Calu3 (cell line): ENCODE measurements at regions not wholly inside any gene's neighbourhood (a gene's known extent, or its start where the extent isn't known, plus 50 kb on each side); places are given as distances from the start of the nearest gene placed in this dataset.

Source experiments
- BruUV-seq: library from RNA; stranded (reverse); fragments of 400-500 nt; replicated peaks from 2 replicates; lab custom pipeline; 2021; lab: Mats Ljungman, UMichigan
- CTCF ChIA-PET: fragments of 300-600 bp; sonication (Branson Sonifier 250); formaldehyde crosslinking; loops from one replicate; lab custom pipeline; 2022; ENCODE audit warnings: antibody characterized with exemption; lab: Charles Lee
- DNase-seq: peaks from one replicate; pipeline ENCODE4 v3.0.0; 2022
- H3K27ac Mint-ChIP-seq: one replicate; pipeline ENCODE4 v1.8.0; 2022; ENCODE audit warnings: mixed read lengths; ENCODE audit not compliant: unreplicated experiment
- H3K27me3 Mint-ChIP-seq: one replicate; pipeline ENCODE4 v1.8.0; 2022; ENCODE audit warnings: mixed read lengths; ENCODE audit not compliant: unreplicated experiment
- H3K36me3 Mint-ChIP-seq: one replicate; pipeline ENCODE4 v1.8.0; 2022; ENCODE audit warnings: mild to moderate bottlenecking, moderate library complexity, mixed read lengths; ENCODE audit not compliant: insufficient read depth, unreplicated experiment
- H3K4me1 Mint-ChIP-seq: one replicate; pipeline ENCODE4 v1.8.0; 2022; ENCODE audit warnings: mild to moderate bottlenecking, low read depth, mixed read lengths; ENCODE audit not compliant: unreplicated experiment
- H3K4me3 Mint-ChIP-seq: one replicate; pipeline ENCODE4 v1.8.0; 2022; ENCODE audit warnings: mild to moderate bottlenecking, low read depth, moderate library complexity, mixed read lengths; ENCODE audit not compliant: unreplicated experiment
- H3K9me3 Mint-ChIP-seq: one replicate; pipeline ENCODE4 v1.8.0; 2022; ENCODE audit warnings: low read depth, mixed read lengths; ENCODE audit not compliant: unreplicated experiment
- intact Hi-C: fragments of 100-400 bp; cut with micrococcal nuclease; formaldehyde crosslinking; loops from one replicate; pipeline ENCODE4 v1.10.0; 2022; ENCODE audit not compliant: unreplicated experiment
- TF ChIP-seq, protein P1 (sequence below): fragments of 200-600 bp; IDR thresholded peaks from one replicate; pipeline ENCODE4 v1.8.0; 2022; ENCODE audit warnings: antibody characterized with exemption; ENCODE audit not compliant: unreplicated experiment

DNA sequence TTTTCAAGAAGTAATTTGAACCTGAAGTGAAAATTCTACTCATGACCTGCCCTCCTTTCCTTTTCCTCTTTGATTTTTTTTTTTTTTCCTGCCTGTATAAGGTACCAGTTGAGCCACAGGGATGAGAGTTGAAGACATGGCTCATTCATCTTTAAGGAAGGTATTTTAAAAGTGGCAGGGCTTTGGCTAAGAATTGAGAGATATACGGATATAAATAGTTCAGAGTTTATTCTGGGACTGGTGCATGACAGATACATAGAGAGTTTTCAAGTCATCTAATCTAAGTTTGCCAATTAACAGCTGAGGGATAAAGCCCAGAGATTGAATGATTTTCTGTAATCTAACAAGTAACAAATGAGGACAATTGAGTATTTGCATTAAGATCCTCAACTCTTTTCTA is 69.8 kb downstream of the BTBD3 start:
- CTCF ChIA-PET = no interaction called here
- TF ChIP-seq, protein P1, sequence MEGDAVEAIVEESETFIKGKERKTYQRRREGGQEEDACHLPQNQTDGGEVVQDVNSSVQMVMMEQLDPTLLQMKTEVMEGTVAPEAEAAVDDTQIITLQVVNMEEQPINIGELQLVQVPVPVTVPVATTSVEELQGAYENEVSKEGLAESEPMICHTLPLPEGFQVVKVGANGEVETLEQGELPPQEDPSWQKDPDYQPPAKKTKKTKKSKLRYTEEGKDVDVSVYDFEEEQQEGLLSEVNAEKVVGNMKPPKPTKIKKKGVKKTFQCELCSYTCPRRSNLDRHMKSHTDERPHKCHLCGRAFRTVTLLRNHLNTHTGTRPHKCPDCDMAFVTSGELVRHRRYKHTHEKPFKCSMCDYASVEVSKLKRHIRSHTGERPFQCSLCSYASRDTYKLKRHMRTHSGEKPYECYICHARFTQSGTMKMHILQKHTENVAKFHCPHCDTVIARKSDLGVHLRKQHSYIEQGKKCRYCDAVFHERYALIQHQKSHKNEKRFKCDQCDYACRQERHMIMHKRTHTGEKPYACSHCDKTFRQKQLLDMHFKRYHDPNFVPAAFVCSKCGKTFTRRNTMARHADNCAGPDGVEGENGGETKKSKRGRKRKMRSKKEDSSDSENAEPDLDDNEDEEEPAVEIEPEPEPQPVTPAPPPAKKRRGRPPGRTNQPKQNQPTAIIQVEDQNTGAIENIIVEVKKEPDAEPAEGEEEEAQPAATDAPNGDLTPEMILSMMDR = no peak
- H3K36me3 Mint-ChIP-seq = no peaks in the 10 kb centered on the region
- no peaks in the 10 kb centered on the region for H3K9me3 Mint-ChIP-seq
- BruUV-seq = no TSS peak
- H3K4me3 Mint-ChIP-seq = no peak overlapping the region
- H3K4me1 Mint-ChIP-seq = no peaks in the 10 kb centered on the region
- intact Hi-C loops = no loop called here
- no peaks in the 10 kb centered on the region for H3K27me3 Mint-ChIP-seq
- no peak for DNase-seq
- H3K27ac Mint-ChIP-seq = no peak overlapping the region

DNA sequence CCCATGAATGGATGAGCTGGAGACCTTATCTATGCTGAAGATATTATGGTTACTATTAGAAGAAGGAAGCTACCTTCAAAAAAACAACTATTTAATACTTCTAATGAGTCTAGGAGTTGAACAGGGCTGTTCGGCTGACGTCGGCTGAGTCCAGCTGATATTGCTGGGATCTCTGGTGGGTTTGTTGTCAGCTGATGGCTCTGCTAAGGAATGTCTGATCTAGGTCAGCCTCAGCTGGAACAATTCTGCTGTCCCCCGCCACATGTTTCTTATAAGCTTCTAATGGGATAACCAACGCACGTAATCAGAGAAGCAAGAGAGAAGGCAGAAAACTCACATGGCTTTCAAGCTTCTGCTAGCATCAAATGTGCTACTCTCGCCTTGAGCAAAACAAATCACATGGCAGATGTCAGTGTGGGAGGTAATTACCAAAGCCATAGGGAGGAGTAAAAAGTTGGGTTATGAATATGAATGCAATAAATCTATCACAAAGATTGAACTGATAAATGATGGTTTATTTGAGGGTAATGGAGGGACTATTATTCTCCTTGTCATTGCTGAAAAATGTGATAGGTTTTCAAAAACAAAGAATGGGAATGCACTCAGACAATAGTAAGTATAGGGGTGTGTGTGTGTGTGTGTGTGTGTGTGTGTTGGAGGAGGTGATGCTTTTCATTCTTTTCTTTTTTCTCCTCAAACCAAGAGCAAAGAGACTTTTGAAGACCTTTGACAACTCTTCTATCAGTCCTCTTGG is 71.5 kb downstream of the BTBD3 start:
- Mint-ChIP-seq H3K27me3 (no peaks in the 10 kb centered on the region), H3K27ac (no peak overlapping the region)

DNA sequence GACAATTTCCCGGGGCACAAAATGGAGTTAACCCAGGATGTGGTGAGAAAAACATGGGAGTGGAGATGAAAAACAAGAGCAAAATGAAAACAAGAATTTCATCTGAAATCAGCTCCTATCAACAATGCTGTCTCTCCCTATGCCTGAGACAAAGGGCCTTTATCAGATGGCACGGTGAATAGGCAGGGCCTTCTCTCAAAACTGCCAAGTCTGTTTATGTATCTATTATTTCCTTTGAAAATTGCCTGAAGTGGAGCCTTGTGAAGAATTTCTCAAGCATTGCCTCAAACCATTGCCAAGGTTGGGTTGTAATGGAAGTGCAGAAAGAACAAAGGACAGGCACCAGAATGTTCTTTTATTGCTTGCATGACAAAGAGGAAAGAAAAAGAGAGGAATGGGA is 74.7 kb downstream of the BTBD3 start:
- no peak overlapping the region for H3K27ac Mint-ChIP-seq
- H3K4me1 Mint-ChIP-seq = peaks cover 21% of the 10 kb centered on the region
- no peak for DNase-seq
- no TSS peak for BruUV-seq
- H3K4me3 Mint-ChIP-seq = no peak overlapping the region
- intact Hi-C loops = no loop called here
- H3K36me3 Mint-ChIP-seq = no peaks in the 10 kb centered on the region
- H3K27me3 Mint-ChIP-seq = no peaks in the 10 kb centered on the region
- TF ChIP-seq, protein P1 = no peak
- CTCF ChIA-PET = no interaction called here
- H3K9me3 Mint-ChIP-seq = no peaks in the 10 kb centered on the region

More for the DNA sequence above, 71.5 kb downstream of the BTBD3 start:
- intact Hi-C loops = no loop called here
- CTCF ChIA-PET = no interaction called here
- BruUV-seq = no TSS peak
- no peak overlapping the region for H3K4me3 Mint-ChIP-seq
- no peak for DNase-seq
- no peaks in the 10 kb centered on the region for H3K36me3 Mint-ChIP-seq
- no peaks in the 10 kb centered on the region for H3K4me1 Mint-ChIP-seq
- no peaks in the 10 kb centered on the region for H3K9me3 Mint-ChIP-seq
- TF ChIP-seq, protein P1 = no peak

DNA sequence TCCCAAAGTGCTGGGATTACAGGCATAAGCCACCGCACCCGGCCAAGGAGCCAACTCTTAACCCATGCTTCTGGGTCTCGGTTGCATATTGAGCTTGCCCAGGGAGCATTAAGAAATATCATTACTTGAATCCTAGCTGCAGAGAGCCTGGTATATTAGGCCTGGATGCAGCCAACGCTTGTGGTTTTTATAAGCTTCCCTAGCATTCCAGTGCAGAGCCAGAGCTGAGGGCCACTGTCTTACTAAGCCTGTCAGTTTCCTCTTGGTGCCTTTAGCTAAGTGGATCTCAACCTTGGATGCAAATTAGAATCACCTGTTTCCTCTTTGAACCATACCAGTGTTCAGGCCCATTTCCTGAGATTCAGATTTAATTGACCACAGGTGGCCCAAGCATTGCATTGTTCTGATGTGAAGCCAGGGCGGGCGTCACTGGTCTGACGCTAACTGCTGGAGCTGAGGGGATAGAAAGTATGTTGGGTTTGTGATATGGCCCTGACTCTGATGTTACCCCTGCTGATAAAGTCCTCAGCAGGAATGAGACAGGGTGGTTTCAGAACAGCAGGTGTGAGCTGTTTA is 76.3 kb downstream of the BTBD3 start:
- CTCF ChIA-PET = interaction anchor here (0.7 kb wide), 1 partner anchor 133 kb away, joined by 4 read pairs; no protein-coding TSS in a partner anchor
- no peaks in the 10 kb centered on the region for H3K36me3 Mint-ChIP-seq
- H3K9me3 Mint-ChIP-seq = no peaks in the 10 kb centered on the region
- no TSS peak for BruUV-seq
- intact Hi-C loops = no loop called here
- no peak overlapping the region for H3K4me3 Mint-ChIP-seq
- H3K4me1 Mint-ChIP-seq = peaks cover 21% of the 10 kb centered on the region
- no peaks in the 10 kb centered on the region for H3K27me3 Mint-ChIP-seq
- H3K27ac Mint-ChIP-seq = no peak overlapping the region
- DNase-seq = no peak
- TF ChIP-seq, protein P1 = no peak
